GM18870 (cell line): ENCODE measurements at regions not wholly inside any gene's neighbourhood (a gene's known extent, or its start where the extent isn't known, plus 50 kb on each side); places are given as distances from the start of the nearest gene placed in this dataset.

ENCODE experiments used
- ATAC-seq: cut with Tn5 transposase; IDR thresholded peaks from one replicate; pipeline ENCODE4 v1.9.1; 2021; ENCODE audit warnings: moderate library complexity; ENCODE audit not compliant: unreplicated experiment

- ATAC-seq, result no peak
These were observed 74.3 kb downstream of the TNFSF18 start for GRCh38 chr1:172976222-172977041.

GRCh38 chr1:172977296-172978017 lies 73.3 kb downstream of the TNFSF18 start:
- no peak for ATAC-seq

GRCh38 chr1:172978595-172978994 lies 72.1 kb downstream of the TNFSF18 start:
- no peak for ATAC-seq

- ATAC-seq, result no peak
These were observed 70.9 kb downstream of the TNFSF18 start for GRCh38 chr1:172979828-172980227.

GRCh38 chr1:172980456-172980855 lies 70.3 kb downstream of the TNFSF18 start:
- ATAC-seq, result no peak

DNA sequence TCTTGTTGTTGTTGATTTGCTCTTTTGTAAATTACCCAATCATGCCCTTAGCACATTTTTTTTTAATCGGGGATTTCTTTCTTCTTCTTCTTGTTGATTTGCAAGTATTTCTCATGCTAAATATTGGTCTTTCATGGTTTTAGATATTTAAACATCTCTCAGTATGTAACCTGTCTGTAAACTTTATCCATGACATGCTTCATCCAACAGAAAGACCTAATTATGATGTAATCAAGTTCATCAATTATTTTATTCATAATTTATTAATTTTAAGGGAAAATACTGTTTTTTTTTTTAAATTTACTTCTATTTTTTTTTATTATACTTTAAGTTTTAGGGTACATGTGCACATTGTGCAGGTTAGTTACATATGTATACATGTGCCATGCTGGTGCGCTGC lies 69.8 kb downstream of the TNFSF18 start:
- ATAC-seq, result no peak
